ENCODE measurements at regions not wholly inside any gene's neighbourhood (a gene's known extent, or its start where the extent isn't known, plus 50 kb on each side); places are given as distances from the start of the nearest gene placed in this dataset.

DNA sequence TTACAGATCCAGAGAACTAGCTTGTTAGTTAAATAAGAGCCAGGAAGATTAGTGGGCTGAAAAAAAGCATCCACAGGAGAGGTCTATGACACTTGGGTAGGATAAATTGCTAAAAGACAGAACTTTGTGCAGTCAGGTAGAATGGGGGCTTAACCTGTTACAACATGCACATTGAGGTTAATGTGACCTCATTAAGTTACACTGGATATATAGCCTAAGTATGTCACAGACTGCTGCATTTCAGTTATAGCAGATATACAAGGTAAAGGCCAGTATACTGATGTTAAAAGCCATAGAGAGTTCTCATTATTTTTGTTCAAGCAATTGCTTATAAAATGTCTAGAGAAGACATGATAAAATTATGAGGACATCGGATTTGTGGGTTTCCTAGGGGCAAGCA, 1179.9 kb upstream of the PCDH9 start:
- H3K4me3 ChIP-seq (ENCODE audit: low read length) = no peak overlapping the region
- no peak overlapping the region for H3K27ac ChIP-seq (ENCODE audit: low read length)
- H2AFZ ChIP-seq (ENCODE audit: low read depth, low read length) = no peak overlapping the region
- no peaks in the 10 kb centered on the region for H3K36me3 ChIP-seq (replicated peaks; ENCODE audit: low read depth, low read length)
- H3K4me2 ChIP-seq (ENCODE audit: low read length) = no peak overlapping the region
- TF ChIP-seq EZH2phosphoT487 (IDR thresholded peaks at IDR 0.05; ENCODE audit: low read depth) = no peak
- TF ChIP-seq, protein P1, sequence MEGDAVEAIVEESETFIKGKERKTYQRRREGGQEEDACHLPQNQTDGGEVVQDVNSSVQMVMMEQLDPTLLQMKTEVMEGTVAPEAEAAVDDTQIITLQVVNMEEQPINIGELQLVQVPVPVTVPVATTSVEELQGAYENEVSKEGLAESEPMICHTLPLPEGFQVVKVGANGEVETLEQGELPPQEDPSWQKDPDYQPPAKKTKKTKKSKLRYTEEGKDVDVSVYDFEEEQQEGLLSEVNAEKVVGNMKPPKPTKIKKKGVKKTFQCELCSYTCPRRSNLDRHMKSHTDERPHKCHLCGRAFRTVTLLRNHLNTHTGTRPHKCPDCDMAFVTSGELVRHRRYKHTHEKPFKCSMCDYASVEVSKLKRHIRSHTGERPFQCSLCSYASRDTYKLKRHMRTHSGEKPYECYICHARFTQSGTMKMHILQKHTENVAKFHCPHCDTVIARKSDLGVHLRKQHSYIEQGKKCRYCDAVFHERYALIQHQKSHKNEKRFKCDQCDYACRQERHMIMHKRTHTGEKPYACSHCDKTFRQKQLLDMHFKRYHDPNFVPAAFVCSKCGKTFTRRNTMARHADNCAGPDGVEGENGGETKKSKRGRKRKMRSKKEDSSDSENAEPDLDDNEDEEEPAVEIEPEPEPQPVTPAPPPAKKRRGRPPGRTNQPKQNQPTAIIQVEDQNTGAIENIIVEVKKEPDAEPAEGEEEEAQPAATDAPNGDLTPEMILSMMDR (IDR thresholded peaks at IDR 0.05; ENCODE audit: low read depth, low read length) = no peak
- no peaks in the 10 kb centered on the region for H3K79me2 ChIP-seq (ENCODE audit: low read length)
- H3K27me3 ChIP-seq (ENCODE audit: low read depth, low read length) = no peaks in the 10 kb centered on the region
- H4K20me1 ChIP-seq (ENCODE audit: insufficient read depth, low read length) = no peaks in the 10 kb centered on the region
- no peak overlapping the region for H3K9ac ChIP-seq (ENCODE audit: low read length)
- peaks cover 3% of the 10 kb centered on the region; the same call in 1 of the 2 replicates for H3K9me3 ChIP-seq (ENCODE audit: insufficient read depth, low read length)
- no peaks in the 10 kb centered on the region for H3K4me1 ChIP-seq (ENCODE audit: low read length)

DNA sequence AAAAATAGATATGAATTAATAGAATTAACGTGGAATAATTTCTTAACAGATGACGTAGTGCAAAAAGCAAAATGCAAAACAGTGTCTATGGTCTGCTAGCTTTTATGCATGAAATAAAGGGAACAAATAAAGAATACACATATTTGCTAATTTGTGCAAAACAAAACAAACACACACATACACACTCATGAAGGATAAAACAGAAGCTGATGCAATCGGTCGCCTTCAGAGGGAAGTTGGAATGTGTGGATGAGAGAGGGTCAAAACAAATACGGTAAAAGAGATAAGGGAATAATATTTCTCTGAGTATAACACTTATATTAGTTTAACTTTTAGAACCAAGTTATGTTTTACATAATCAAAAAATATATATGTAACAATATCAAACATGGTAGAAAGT, 1160.9 kb upstream of the PCDH9 start:
- H2AFZ ChIP-seq (ENCODE audit: low read depth, low read length) = no peak overlapping the region
- no peaks in the 10 kb centered on the region for H3K79me2 ChIP-seq (ENCODE audit: low read length)
- H3K9me3 ChIP-seq (ENCODE audit: insufficient read depth, low read length) = no peaks in the 10 kb centered on the region
- no peak overlapping the region for H3K9ac ChIP-seq (ENCODE audit: low read length)
- H3K4me1 ChIP-seq (ENCODE audit: low read length) = peaks cover 10% of the 10 kb centered on the region
- H3K27ac ChIP-seq (ENCODE audit: low read length) = no peak overlapping the region
- H4K20me1 ChIP-seq (ENCODE audit: insufficient read depth, low read length) = no peaks in the 10 kb centered on the region
- no peaks in the 10 kb centered on the region for H3K27me3 ChIP-seq (ENCODE audit: low read depth, low read length)
- H3K4me3 ChIP-seq (ENCODE audit: low read length) = no peak overlapping the region
- TF ChIP-seq, protein P1 (IDR thresholded peaks at IDR 0.05; ENCODE audit: low read depth, low read length) = no peak
- TF ChIP-seq EZH2phosphoT487 (IDR thresholded peaks at IDR 0.05; ENCODE audit: low read depth) = no peak
- H3K36me3 ChIP-seq (replicated peaks; ENCODE audit: low read depth, low read length) = no peaks in the 10 kb centered on the region
- no peak overlapping the region for H3K4me2 ChIP-seq (ENCODE audit: low read length)

DNA sequence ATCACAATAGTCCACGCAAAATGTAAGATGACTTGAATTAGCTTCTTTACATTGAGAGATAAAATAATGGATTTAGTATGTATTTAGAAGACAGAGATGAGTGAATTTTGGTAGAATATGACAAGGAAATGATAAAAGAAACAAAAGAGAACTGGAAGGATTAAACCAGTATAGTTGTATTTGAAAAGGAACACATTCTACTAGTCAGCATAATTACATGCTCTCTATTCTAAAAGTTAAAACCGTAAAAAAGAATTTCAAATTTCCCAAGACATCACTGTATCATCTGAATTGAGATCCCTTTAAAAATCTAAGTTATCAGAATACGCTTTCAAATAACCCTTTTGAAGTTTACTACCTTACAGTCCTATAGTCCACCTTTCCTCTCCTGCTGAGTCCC, 1156.7 kb upstream of the PCDH9 start:
- Histone ChIP-seq H3K27me3 (ENCODE audit: low read depth, low read length) (no peaks in the 10 kb centered on the region), H2AFZ (ENCODE audit: low read depth, low read length) (0 out of 2 replicates have a peak overlapping the region, but pooled peaks have one; percentile 23), H3K79me2 (ENCODE audit: low read length) (no peaks in the 10 kb centered on the region), H3K36me3 (replicated peaks; ENCODE audit: low read depth, low read length) (no peaks in the 10 kb centered on the region), H3K4me2 (ENCODE audit: low read length) (no peak overlapping the region), H3K9me3 (ENCODE audit: insufficient read depth, low read length) (no peaks in the 10 kb centered on the region), H3K27ac (ENCODE audit: low read length) (no peak overlapping the region), H3K9ac (ENCODE audit: low read length) (no peak overlapping the region), H3K4me1 (ENCODE audit: low read length) (no peaks in the 10 kb centered on the region), H4K20me1 (ENCODE audit: insufficient read depth, low read length) (no peaks in the 10 kb centered on the region), H3K4me3 (ENCODE audit: low read length) (no peak overlapping the region)
- no peak for TF ChIP-seq EZH2phosphoT487 (IDR thresholded peaks at IDR 0.05; ENCODE audit: low read depth)
- TF ChIP-seq, protein P1 (IDR thresholded peaks at IDR 0.05; ENCODE audit: low read depth, low read length) = no peak

DNA sequence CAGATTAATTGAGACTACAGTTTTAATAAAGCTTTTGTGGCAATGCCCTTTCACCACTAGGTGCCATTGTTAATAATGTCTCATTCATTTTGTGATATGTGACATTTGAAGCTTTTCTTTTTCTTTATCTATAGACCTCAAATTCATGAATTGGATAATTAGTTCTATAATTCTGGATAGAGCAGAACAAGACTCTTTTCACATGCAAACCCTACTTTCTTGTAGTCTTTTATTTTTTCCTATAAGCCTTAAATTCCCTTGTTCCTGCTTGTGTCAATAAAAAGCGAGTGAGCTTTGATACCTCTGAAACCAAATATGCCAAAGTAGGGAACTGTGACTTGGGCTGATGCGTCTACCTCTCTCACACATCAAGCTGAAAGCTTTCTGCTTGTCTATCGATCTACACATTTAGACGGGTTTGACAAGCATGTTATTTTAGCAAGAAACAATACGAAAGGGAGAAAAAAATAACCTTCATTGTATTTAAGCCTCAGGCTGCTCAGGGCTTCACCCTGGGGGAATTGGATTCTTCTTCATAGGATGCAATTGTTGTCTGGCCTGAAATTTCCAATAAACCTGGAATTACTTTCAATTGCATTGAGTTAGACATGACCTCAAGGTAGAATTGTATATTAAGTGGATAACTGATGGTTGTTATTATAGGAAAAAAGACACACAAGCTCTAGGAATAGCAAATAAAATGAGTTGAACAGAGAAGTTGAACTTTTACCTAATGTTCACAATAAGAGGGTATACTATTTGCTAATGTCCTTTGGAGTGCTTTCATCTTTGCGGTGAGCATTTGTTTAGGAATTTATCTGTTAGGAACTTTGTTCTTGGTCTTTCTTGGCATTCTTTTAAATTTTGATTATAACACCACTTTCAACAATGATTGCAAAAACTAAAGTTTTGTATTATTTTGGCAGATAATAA, 1150.2 kb upstream of the PCDH9 start:
- Histone ChIP-seq H4K20me1 (ENCODE audit: insufficient read depth, low read length) (no peaks in the 10 kb centered on the region), H2AFZ (ENCODE audit: low read depth, low read length) (no peak overlapping the region), H3K9me3 (ENCODE audit: insufficient read depth, low read length) (no peaks in the 10 kb centered on the region), H3K27ac (ENCODE audit: low read length) (no peak overlapping the region), H3K4me1 (ENCODE audit: low read length) (no peaks in the 10 kb centered on the region), H3K27me3 (ENCODE audit: low read depth, low read length) (no peaks in the 10 kb centered on the region), H3K79me2 (ENCODE audit: low read length) (no peaks in the 10 kb centered on the region), H3K4me2 (ENCODE audit: low read length) (no peak overlapping the region), H3K9ac (ENCODE audit: low read length) (no peak overlapping the region), H3K36me3 (replicated peaks; ENCODE audit: low read depth, low read length) (no peaks in the 10 kb centered on the region), H3K4me3 (ENCODE audit: low read length) (no peak overlapping the region)
- TF ChIP-seq, protein P1 (IDR thresholded peaks at IDR 0.05; ENCODE audit: low read depth, low read length) = no peak
- no peak for TF ChIP-seq EZH2phosphoT487 (IDR thresholded peaks at IDR 0.05; ENCODE audit: low read depth)
